HG03139 (cell line): ENCODE measurements at regions not wholly inside any gene's neighbourhood (a gene's known extent, or its start where the extent isn't known, plus 50 kb on each side); places are given as distances from the start of the nearest gene placed in this dataset.

ENCODE experiments used
- ATAC-seq: cut with Tn5 transposase; IDR thresholded peaks from one replicate; pipeline ENCODE4 v1.9.1; 2021; ENCODE audit not compliant: unreplicated experiment

- no peak for ATAC-seq
Observed at GRCh38 chr18:47602273-47602897, 328.1 kb downstream of the SMAD2 start.

GRCh38 chr18:47601581-47602272 lies 328.7 kb downstream of the SMAD2 start:
- ATAC-seq = no peak

DNA sequence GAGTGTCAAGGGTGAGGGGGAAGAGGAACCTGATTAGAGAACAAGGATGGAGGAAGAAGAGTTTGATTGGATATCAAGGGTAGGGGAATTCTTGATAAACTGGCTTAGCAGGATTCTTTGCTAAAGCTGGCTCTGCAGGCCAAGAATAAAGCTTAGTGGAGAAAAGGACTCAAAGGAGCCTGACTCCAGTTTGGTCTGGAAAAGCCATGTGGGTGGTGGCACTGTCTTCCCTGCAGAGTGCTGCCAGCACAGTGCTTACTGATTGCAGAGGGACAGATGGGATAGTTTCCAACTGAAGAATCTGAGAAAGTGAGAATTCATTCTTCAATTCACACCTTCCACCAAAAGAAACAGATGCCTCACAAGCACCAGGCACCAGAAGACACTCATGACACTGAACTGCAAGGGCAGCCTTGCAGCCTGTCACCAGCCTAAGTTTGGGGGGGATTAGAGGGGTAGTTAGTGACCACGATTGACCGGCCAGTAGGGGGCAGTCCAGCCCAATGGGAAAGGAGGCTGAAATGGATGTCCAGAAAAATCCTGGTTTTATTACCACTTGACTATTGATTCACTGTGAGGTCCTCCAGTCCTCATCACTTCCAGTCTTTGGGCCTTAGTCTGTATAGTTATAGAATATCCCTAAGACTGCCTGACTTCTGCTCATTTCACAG lies 334.5 kb downstream of the SMAD2 start:
- no peak for ATAC-seq

DNA sequence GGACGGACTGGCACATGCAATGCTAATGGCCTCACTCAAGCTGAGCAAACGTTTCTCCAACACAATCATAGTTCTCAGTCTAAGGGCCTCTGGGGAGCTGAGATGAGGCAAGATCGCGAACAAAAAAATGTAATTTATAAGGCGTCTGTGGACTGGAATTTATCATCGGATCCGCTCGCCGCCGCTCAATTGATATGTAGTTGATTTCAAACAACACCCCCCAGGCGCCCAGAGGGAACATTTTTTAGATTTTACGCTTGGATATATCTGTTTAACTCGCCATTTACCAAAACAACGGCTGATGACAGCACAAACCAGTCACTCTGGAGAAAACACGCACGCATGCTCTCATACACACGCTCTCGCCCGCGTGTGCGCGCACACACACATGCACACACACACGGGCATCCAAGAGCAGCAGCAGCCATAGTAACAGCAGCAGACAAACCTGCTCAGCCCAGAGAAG lies 335.8 kb downstream of the SMAD2 start:
- ATAC-seq = no peak

- no peak for ATAC-seq
Observed at GRCh38 chr18:47593744-47594472, 336.6 kb downstream of the SMAD2 start.

GRCh38 chr18:47591429-47591828 lies 339.0 kb downstream of the SMAD2 start:
- ATAC-seq = no peak

- no peak for ATAC-seq
Observed at GRCh38 chr18:47587587-47587986, 336.1 kb upstream of the SKOR2 start.

DNA sequence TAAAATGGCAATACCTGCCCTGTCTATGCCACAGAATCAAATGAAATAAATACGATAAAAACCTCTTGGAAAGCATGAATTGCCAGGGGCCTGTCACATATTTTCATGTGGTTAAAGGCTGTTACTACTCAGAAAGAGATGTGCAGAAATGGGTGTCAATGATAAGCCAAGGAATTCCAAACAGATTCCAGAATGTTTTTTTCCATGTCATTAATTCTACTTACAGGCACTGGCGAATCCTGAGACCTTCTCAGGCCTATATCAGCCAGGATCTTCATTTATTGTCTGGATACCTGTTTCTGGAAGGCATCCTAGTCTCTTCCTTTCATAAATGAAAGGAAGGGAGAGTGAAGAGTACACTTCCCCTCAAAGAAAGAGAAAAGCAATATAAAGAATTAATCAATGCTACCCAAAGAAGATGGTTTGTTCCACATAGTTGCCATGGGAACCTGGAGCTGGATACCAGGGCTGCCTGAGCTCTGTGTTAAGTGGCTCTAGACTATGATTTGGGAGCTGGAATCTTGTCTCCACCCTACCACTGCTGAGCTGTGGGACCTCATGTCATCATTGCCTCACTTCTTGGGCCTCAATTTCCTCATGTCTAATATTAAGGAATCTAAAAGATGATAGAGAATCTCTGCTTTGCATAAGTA lies 335.1 kb upstream of the SKOR2 start:
- ATAC-seq = no peak

- ATAC-seq = no peak
Observed at GRCh38 chr18:47585914-47586313, 334.5 kb upstream of the SKOR2 start.

GRCh38 chr18:47585136-47585535 lies 333.7 kb upstream of the SKOR2 start:
- no peak for ATAC-seq

GRCh38 chr18:47582093-47582492 lies 330.6 kb upstream of the SKOR2 start:
- ATAC-seq = no peak

DNA sequence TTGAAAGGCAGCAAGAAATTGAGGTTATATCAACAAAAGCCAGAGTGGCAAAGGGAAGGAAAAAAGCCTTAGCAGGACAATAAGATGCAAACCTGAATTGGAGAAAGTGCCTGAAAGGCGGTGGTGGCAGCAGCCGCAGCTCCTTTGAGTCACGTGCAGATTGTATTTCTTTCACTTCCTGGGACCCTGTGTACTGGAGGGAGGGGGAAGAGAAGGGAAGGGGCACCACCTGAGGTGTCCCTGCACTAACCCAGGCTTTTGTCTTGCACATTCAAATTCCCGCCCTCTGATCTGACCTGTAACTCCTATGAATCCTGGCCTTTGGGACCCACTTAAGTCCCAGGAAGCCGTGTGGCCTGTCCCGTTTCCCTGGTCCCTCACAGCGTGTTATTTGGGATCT lies 326.1 kb upstream of the SKOR2 start:
- ATAC-seq = no peak

DNA sequence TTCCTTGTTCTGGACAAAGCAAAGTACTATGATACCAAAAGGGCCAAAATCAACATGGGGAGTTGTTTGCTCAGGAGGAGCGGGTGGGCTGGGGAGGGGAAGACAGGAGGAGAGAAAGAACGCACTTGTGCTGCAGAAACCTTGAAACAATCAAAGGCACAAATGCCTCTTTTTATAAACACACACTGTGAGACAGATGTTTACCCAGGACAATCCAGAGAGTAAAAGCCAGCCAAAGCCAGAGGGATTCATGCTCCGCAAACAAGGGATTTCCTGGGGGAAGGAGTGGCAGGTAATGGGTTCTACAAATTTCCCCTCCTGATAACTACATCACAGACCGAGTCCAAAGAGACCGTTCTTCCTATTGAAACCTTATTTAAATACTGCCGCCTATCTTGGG lies 323.5 kb upstream of the SKOR2 start:
- no peak for ATAC-seq

GRCh38 chr18:47571957-47572356 lies 320.5 kb upstream of the SKOR2 start:
- ATAC-seq = no peak

GRCh38 chr18:47566809-47567208 lies 315.3 kb upstream of the SKOR2 start:
- ATAC-seq = no peak

- no peak for ATAC-seq
Observed at GRCh38 chr18:47560723-47561715, 309.6 kb upstream of the SKOR2 start.

DNA sequence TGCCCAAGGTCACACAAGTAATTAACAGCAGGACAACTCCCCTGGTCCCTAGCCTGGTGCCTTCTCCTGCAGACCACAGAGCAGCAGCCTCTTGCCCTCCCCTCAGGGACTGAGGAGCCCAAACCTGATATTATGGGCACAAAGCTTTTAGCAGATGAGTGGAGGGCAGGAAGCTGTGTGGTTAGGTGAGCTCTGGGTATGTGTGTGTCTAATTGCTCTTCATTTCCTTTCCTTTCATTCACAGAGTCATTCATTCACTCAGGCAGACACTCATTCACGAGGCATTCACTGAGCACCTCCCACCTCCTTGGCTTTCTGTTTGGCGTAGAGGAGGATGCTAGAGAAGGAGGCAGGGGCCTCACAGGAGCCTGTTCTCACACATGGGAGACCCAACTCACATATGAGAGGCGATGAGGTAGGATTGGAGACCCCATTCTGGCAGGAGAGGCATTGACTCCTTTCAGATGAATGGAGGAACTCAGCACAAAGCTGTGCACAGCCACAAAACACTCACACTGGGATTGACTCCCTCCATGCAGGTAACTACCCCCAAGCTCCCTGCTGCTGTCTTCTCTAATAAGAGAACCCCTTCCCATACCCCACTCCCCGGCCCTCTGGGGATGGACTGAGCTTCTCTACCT lies 306.8 kb upstream of the SKOR2 start:
- ATAC-seq = peak; percentile 85

DNA sequence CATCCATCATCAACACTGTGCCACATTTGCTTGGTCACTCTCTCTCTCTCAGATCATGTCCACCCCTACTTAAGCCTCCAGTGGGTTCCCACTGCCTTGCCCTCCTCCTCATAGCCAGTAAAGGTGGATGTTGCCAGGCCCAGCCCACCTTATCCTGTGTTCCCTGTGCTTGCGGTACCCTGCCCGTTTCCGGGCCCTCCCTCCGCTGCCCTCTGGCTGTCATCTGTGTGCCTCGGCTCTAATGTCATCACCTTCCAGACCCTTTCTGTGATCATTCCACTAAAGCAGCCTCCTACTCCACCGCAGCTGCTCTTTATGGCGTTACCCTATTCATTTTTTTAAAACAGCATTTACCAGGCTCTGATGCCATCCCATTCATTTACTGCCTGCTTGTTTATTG lies 305.7 kb upstream of the SKOR2 start:
- no peak for ATAC-seq

GRCh38 chr18:47552783-47553182 lies 301.3 kb upstream of the SKOR2 start:
- ATAC-seq = no peak
